SIG-M5 treated with dmso at 0.1 percent for 504 hours (cell line): ENCODE measurements at regions not wholly inside any gene's neighbourhood (a gene's known extent, or its start where the extent isn't known, plus 50 kb on each side); places are given as distances from the start of the nearest gene placed in this dataset.
"Not testable (repeated sequence)": the region's sequence is repeated elsewhere in the genome, so short reads cannot be mapped to it uniquely, and the experiment has no call there.

ENCODE experiments used
- DNase-seq: peaks from one replicate; lab custom pipeline; 2025; ENCODE audit not compliant: unreplicated experiment; lab: John Stamatoyannopoulos, UW

- no peak for DNase-seq
Observed at GRCh38 chr2:65587779-65588178, 155.4 kb upstream of the SPRED2 start.

- no peak for DNase-seq
Observed at GRCh38 chr2:65586516-65586915, 154.1 kb upstream of the SPRED2 start.

- no peak for DNase-seq
Observed at GRCh38 chr2:65583061-65583460, 150.7 kb upstream of the SPRED2 start.

- no peak for DNase-seq
Observed at GRCh38 chr2:65582364-65582763, 150.0 kb upstream of the SPRED2 start.

- DNase-seq = no peak
Observed at GRCh38 chr2:65580824-65581223, 148.4 kb upstream of the SPRED2 start.

GRCh38 chr2:65579506-65580235 lies 147.3 kb upstream of the SPRED2 start:
- no peak for DNase-seq

- no peak for DNase-seq
Observed at GRCh38 chr2:65577654-65578053, 145.3 kb upstream of the SPRED2 start.

- peak; percentile 16 for DNase-seq
Observed at GRCh38 chr2:65576861-65577601, 144.6 kb upstream of the SPRED2 start.

- no peak for DNase-seq
Observed at GRCh38 chr2:65576278-65576677, 143.9 kb upstream of the SPRED2 start.

GRCh38 chr2:65574993-65575392 lies 142.6 kb upstream of the SPRED2 start:
- no peak for DNase-seq

GRCh38 chr2:65568656-65569440 lies 136.4 kb upstream of the SPRED2 start:
- DNase-seq = not testable (repeated sequence)

GRCh38 chr2:65566617-65567016 lies 134.2 kb upstream of the SPRED2 start:
- no peak for DNase-seq

- DNase-seq = no peak
Observed at GRCh38 chr2:65565681-65566080, 133.3 kb upstream of the SPRED2 start.

- DNase-seq = no peak
Observed at GRCh38 chr2:65564299-65564698, 131.9 kb upstream of the SPRED2 start.

- no peak for DNase-seq
Observed at GRCh38 chr2:65562890-65563289, 130.5 kb upstream of the SPRED2 start.

GRCh38 chr2:65558743-65559142 lies 126.3 kb upstream of the SPRED2 start:
- DNase-seq = no peak

- DNase-seq = no peak
Observed at GRCh38 chr2:65557616-65558573, 125.5 kb upstream of the SPRED2 start.

- DNase-seq = peak; percentile 32
Observed at GRCh38 chr2:65554765-65555591, 122.6 kb upstream of the SPRED2 start.

- no peak for DNase-seq
Observed at GRCh38 chr2:65553504-65554074, 121.2 kb upstream of the SPRED2 start.
